CD4-positive, alpha-beta T cell treated with Interleukin-17A for 4 hours (primary cell): ENCODE measurements at regions not wholly inside any gene's neighbourhood (a gene's known extent, or its start where the extent isn't known, plus 50 kb on each side); places are given as distances from the start of the nearest gene placed in this dataset.
"Not testable (repeated sequence)": the region's sequence is repeated elsewhere in the genome, so short reads cannot be mapped to it uniquely, and the experiment has no call there.

ENCODE experiments used
- DNase-seq: peaks from one replicate; pipeline ENCODE4 v3.0.0-alpha.2; 2020; ENCODE audit warnings: mixed read lengths

DNA sequence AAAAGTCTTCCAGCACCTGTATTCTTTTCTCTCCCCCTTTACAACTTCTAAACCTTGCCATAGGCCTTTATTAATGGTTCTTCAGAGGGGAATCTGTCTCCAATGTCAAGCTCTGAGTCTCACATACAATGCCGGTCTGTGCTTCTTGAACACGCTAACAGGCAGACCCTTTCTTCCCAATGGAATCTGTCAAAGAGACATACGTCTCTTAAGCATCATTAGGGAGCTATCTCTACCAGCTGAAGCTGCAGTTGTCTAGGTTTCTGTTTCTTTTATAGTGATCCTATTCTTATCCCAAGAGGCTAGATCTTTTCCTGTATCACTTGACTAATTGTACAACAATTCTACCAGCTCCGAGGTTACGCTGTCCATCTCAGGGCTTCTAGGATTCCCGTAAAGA lies 560.8 kb upstream of the NBEA start:
- no peak for DNase-seq

DNA sequence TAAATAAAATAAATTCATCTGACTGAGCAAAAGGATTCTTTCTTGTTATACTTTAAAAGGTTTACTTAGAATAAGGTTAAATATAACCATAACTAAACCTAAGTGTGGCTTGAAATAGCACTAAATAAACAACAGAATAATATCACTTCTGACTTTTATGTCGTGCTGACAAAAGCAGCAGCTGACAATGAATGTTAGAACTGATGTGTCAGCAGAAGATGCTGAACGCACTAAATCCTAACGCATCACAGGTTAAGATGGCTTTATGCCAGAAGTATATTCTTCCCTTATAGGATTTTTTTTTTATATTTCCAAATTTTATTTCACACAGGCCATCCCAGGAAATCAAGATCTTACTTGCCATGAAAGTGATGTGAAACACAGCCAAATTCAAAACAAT lies 558.3 kb upstream of the NBEA start:
- DNase-seq = no peak

DNA sequence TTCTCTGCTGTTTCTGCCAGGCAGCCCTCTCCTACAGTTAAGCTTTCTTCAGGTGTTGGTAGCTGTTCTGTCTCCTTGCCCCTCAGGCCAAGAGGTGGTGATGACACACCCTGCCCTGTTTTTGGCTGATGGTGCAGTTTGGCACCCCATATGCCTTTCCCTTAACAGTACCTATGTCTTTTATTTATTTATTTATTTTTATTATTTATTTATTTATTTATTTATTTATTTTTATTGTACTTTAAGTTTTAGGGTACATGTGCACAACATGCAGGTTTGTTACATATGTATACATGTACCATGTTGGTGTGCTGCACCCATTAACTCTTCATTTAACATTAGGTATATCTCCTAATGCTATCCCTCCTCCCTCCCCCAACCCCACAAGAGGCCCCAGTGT lies 555.8 kb upstream of the NBEA start:
- not testable (repeated sequence) for DNase-seq

DNA sequence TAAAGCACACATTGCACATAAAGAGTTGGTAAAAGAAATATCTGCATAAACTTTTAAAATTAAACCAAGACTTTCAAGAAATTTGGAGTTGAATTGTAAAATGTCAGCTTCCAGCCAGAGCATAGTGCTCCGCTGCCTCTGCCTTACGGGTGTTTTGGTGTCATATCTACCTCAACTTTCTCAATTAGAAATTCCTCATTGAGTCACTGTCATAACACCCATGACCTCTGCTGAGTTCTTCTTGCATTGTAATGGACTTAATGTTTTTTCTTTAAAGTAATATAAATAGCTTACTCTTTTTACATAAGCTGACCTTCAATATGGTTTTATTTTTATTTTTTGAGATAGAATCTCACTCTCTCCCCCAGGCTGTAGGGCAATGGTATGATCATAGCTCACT lies 551.0 kb upstream of the NBEA start:
- DNase-seq = no peak

DNA sequence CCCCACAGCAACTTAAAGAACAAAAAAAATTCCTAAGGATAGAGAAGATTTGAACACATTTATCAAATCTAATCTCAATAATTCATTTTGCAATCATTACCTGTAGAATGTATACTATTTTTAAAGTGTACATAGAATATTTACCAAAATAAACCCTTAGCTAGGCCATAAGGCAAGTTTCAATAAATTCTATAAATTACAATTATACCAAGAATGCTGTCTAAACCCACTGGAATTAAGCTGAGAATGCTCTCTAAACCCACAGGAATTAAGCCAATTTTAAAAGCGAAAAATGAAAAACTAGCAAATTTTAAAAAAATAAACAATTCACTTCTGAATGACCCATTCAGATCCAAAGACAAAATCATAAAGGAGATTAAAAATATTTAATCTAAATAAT lies 540.4 kb upstream of the NBEA start:
- DNase-seq = no peak

DNA sequence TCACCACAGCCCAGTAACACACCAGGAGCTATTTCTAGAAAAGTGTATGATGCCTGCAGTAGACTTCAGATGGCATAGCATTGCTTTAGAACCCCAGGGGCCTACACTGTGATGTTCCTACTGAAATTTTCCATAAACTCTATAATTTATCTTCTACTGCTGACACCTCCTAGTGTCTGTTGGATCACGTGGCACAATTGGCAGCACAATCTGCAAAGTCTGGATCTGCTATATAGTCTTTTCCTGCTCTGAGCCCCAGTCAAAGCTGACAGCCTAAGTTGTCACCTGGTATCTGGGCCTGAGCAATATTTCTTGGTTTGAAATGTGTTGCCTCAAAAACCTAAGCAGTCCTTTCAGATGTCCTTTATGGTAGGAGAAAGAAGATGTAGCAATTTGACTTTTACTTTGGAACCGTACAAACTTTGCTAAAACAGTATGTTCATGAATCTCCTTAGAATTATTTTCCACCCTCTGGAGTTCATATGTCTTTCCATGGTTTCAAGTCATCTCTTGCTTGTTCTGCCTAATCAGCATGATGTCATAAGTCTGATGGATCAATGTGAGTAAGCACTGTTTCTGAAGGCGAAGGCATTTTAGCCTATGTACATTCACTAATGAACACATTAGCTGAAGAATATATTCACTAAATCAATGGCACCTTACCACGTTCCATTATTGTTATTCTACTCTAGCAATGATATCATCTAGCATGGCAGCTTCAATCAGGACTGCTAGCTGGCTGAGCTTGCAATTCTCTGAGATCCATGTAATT lies 536.5 kb upstream of the NBEA start:
- DNase-seq = no peak

DNA sequence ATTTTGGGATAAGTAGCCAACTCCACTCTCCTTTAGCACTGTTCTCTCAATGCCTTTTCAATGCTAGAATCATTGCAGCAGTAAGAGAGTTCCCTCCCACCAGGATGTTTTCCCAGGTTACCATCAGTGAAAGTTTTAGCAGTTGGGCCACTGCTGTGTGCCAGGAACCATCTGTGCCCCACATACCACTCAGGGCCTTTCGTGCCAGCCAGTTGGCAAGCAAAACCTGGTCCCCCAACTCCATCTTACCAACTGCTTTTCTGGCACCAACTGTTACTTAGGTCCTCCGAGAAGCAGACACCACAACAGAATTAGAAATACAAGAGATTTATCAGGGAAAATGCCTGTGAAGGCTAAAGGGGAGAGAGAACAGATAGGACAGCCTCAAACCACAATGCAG lies 533.4 kb upstream of the NBEA start:
- DNase-seq = no peak

DNA sequence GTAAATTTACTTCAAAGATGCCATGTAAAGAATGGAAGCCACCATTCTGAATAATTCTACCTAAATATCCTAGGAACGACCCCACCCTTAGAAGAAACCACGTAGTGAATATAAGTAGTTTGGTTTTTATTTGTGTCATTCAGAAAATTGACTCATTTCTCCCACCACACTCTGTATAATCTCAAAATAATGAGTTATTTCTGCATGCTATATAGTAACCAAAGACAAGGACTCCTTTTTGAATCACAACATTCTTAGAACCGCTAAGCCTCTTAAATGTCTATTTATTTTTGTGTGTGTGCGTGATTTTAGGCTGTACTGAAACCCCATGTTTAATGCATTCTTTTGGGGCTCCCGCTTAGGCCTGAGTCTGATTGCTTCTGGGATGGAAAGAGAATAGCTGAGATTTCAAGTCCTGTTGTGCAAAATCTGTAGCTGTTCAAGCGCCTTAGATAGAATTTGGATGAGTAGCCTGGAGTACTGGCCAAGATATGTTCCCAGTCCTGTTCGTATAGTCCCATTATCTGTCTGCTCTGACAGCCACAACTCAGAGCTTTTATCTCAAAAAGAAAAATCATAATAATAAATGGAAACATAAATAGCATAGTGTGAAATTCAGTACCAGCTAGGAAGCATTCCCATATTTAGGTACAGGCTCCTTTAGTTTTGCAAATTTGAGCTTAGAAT lies 532.4 kb upstream of the NBEA start:
- DNase-seq = no peak

DNA sequence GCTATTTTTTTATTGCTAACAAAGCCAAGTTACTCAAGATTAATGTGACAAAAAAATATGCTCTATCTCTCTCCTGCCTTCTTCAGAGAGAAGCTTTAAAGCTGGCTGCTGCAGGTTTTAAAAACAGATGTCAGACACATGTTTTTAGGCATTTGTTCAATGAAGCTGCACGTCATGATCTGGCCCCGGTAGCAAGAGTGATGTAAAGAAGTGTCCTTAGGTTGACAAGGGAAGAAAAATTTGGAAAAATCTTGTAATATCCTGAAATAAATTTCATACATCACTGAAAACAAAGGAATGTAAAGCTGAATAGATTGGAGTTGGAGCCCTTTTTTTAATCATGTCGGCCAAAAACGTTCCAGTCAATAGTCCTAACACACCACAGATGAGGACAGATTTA lies 531.4 kb upstream of the NBEA start:
- no peak for DNase-seq

DNA sequence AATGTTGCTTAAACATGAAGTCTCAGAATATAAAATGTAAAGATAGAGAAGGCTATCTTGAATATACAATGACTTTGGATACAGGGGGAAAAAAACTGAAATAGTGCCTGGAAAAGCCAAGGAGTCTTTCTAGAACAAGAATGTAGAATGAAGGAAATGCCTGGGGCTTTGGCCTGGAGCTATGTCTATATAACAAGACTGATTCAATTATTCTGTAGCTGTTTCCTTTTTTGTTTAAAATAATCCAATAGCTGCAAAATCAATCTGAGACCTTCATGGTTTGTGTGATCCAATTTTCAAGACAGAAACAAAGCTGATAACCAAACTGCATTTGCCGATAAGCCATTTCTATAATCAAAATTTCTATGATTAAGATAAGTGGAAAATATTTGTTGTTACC lies 530.9 kb upstream of the NBEA start:
- DNase-seq = no peak

DNA sequence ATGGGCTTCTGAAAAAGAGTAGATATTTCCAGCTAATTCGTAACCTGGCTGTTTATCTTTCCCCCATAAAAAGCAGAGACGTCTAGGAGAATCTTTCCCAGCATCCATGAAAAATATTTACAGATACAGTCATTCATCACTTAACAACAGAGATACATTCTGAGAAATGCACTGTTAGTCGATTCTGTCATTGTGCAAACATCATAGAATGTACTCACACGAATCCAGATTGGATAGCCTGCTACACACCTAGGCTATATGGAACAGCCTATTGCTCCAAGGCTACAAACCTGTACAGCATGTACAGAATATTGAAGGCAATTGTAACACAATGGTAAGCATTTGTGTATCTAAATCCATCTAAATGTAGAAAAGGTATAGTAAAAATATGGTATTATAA lies 530.2 kb upstream of the NBEA start:
- no peak for DNase-seq

DNA sequence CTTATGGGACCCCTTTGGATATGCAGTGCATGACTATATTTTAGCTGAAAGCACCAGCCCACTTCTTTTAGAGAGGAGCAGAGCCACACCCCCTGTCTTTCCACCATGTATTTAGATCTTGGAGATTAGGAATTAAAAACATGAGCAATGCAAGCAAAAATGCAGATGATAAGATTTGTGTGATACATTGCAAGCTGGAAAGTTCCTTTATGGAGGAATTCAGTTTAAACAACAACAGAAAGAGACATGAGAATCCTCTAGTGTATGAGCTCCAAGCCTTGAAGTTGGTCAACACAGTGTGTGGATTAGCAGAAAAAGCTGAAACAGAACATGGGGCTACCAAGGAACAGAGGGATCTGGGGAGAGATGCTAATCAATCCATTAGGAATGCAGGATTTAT lies 529.8 kb upstream of the NBEA start:
- no peak for DNase-seq

DNA sequence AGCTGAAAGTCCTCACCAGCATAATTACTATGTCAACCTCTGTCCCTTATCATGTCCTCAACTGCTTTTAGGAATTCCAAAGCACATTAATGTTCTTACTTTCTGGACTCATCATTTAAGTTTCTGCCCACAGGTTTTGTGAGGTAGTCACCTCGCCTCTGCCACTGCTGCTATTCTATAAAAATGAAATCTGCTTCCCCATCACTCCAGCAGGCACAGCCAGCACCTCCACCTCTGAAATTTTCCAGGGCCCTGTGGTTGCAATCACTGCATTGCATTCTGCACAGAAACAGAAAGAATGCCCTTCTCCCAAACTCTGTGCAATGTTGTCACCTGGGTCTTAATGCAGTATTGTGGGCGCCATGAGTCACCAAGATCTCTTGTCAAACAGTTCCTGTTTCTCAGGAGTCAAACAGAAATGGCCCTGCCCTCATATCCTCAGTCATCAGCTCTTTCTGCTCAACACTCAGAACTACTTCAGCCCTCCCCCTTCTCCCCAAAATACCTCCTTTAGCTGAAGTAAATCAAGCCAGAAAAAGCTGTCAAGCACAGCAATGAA lies 529.2 kb upstream of the NBEA start:
- no peak for DNase-seq

DNA sequence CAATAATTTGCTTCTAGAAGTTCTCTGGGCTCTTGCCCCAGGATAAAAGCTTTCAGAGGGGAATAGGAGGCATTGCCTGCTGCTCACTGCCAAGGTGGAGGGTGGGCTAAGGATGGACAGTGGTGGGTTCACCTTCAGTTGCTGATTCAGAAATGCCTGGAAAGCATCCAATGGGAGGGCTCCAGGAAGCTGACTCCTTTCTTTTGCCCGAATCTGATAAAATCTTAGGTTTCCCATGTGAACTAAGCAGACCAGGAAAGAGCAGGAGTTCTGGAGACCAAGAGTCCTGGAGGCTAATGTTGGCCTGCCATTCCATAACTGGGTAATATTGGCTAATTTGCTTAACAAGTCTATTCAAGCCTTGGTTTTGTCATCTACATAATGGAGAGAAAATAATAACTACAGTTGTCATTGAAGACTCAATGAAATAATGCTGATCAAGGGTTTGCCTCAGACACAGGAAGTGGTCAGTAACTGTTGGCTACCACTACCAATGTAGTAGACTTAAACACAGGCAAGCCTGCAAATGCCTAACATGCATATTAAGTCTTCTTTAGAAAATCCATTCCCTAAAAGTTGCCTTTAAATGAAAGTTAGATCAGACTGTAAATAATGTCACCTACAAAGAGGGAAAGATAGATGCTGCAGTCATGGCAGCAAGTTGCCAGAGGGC lies 528.4 kb upstream of the NBEA start:
- no peak for DNase-seq

DNA sequence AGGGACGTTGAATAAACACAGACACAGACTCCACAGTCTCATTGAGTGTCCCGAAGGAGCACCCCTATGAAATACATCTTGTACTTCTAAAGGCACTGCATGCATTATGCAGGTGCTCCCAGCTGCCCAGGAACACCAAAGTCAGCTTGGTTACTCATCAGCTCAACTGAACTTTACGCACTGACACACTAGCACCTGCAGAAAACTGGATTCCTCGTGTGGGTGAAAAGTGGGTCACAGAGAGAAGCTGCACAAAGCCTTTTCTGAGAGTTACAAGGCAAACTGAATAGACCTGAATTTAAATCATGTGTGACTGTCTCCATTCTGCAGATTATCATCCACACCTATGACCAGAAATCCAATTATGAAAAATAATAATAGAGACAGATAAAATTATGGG lies 527.5 kb upstream of the NBEA start:
- no peak for DNase-seq

DNA sequence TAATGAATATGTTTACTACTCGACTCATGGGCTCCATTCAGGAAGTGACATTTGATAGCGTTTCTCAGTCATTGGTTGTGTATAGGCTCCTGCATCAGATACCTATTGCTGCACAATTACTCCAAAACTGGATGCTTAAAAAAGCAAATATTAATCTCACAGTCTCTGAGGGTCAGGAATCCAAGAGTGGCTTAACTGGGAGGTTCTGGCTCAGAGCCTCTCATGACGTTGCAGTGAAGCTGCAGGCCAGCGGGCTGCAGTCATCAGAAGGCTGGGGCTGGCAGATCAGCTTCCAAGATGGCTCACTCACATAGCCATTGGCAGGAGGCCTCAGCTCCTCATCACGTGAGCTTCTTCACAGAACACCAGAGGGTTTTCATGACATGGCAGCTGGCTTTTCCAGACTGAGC lies 525.1 kb upstream of the NBEA start:
- DNase-seq = no peak

DNA sequence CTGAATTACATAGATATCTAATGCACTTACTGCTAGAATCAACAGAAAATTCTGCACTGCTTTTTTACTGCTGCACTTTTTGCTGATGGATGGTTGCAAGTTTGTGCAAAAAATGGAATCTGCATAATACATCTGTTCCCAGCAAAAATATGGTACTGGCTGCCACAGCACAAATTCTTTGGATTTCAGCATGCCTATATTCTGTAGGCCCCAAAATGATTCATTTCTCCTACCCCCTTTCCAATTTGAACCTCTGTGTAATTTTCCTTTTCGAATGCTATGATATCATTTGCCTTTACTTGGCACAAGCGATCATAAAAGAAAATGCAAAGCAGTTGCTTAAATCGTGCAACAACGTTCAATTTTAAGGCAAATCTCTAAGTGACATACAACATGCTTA lies 524.2 kb upstream of the NBEA start:
- DNase-seq = no peak

DNA sequence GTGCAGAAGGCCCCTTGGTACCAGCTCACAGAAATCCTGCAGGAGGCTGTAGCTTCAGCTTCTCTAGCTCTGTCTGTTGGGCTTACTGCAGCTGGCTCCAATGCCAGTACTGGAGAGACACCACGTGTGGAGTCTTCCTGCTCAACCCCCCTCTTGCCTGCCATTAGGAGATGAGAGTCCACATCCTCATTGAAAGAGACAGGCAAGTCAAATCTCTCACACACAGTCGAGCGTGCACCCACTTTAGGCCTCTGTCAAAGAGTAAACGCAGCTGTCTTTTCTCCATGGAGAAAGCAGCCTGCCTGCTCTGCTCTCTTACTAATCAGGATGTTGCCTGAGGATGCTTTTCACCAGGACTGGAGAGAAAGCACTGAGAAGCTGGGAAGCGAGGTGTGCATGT lies 523.0 kb upstream of the NBEA start:
- DNase-seq = no peak

DNA sequence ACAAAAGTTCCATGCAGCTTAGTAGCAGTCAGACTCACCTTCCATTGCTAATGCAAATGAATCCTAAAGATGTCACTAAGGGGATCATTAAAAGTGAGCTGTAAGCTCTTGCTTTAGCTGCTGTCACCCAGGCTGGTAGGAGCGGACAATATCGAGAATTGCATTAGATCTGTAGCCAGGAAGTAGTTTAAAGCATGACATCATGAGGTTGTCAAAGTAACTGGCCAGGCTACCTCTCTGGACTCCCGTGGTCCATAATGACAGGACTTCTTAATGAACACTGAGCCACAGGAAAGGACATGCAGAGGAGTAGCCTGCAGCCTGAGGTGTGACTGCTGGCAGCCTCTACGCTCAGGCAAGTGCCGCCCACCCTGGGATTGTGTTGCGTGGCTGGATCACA lies 522.3 kb upstream of the NBEA start:
- no peak for DNase-seq

DNA sequence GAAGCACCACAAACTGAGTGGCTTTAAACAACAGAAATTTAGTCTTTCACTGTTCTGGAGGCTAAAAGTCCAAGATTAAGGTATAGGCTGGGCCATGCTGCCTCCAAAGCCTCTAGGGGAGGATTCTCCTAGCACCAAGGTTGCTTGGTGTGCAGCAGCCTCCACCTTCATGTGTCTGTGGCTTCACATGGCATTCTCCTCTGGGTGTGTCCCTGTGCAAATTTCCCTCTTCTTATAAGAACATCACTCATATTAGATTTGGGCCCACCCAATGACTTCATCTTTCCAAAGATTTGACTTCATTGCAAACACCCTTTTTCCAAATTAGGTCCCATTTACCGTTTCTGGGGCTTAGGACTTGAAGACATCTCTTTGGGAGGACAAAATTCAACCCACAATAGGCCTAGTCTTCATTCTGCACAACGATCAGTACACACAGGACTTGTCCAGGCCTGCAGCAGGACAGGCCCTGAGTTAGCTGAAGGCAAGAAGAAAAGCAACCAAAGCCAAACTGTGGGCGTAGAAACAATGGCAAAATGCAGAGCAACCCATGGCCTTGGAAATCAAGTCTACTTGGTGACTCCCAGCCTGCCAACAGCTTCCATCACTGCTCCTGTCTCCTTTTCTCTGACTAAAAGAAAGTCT lies 521.2 kb upstream of the NBEA start:
- no peak for DNase-seq

DNA sequence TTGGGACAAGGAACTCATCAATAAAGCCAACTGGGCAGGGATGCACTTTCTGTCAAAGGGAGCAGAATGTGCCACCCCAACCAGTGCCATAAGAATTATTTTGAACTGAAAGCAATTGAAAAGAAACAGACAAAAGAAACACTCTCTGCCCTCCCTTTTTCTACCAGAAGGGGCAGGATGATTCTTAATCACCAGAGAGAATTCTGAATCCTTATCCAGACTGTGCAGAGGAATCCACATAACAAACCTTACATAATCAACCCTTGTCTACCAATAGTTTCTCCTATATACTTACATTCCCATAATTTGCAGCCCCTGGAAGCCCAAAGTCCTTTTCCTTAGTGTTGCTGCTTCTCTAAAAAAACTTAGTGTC lies 520.7 kb upstream of the NBEA start:
- no peak for DNase-seq

DNA sequence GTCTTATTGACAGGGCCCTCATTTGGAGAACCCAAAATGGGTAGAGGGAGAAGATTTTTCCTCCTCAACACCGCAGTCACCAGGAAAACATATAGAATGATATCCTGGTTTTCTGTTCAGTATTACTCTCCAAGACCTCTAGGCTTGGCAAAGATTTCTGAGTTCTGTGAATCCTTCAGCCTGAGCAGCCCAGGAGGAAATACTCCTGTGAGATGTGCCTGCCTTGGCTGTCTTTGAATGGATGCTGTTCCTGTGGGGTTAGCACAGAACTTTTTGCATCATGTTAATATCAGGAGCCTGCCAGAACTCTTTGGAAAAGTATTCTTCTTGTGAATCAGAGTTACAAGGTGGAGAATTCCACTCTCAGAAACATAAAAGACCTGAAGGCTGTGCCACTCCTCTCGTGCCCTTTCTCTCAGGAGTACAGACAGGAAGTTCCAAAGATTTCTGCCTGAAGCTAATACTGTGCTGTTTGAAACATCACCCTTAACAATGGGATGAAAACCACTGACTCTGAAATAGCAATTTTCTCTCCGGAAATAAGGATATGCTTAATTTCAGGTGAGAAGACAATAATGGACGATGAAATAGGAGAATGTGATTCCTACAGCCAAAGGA lies 520.1 kb upstream of the NBEA start:
- DNase-seq = no peak

DNA sequence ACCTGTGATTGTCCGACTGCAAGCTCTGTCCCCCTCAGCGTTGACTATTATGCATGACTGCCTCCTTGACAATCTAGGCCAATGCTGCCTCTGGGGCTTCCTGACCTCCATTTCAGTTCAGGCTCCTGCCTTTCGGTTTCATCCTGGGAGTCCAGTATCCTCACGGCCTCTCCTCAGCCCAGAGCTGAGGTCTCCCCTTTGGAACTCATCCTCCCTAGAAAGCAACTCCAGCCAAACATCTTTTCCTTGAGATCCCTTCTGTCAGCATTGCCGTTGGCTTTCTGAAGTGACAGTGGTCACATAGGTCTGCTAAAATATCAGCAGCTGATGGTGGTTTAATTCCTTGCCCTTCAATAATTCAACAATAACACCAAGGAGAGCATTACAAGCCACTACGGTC lies 519.1 kb upstream of the NBEA start:
- DNase-seq = no peak
